GM12874 (cell line): ENCODE measurements at regions not wholly inside any gene's neighbourhood (a gene's known extent, or its start where the extent isn't known, plus 50 kb on each side); places are given as distances from the start of the nearest gene placed in this dataset.

Experiments
- CTCF ChIP-seq: IDR thresholded peaks from 2 replicates; pipeline ENCODE4 v1.5.1; 2011; ENCODE audit warnings: low read depth, mild to moderate bottlenecking, control low read depth, low read length, moderate library complexity; ENCODE audit not compliant: insufficient read depth

GRCh38 chrX:131711478-131711867, 167.6 kb downstream of the OR13H1 start:
- TF ChIP-seq CTCF, result no peak

- no peak for TF ChIP-seq CTCF
Observed at GRCh38 chrX:131723646-131724045, 179.8 kb downstream of the OR13H1 start.

GRCh38 chrX:131724292-131724691, 180.4 kb downstream of the OR13H1 start:
- no peak for TF ChIP-seq CTCF

- TF ChIP-seq CTCF, result no peak
Observed at GRCh38 chrX:131725001-131725654, 181.3 kb downstream of the OR13H1 start.

- TF ChIP-seq CTCF, result no peak
Observed at GRCh38 chrX:131727778-131728177, 183.9 kb downstream of the OR13H1 start.

- TF ChIP-seq CTCF, result no peak
Observed at GRCh38 chrX:131728295-131729145, 184.6 kb downstream of the OR13H1 start.

GRCh38 chrX:131729295-131729694, 185.4 kb downstream of the OR13H1 start:
- no peak for TF ChIP-seq CTCF
